ENCODE measurements at regions not wholly inside any gene's neighbourhood (a gene's known extent, or its start where the extent isn't known, plus 50 kb on each side); places are given as distances from the start of the nearest gene placed in this dataset.

- no peak for TF ChIP-seq CTCF (IDR thresholded peaks at IDR 0.05; ENCODE audit: insufficient read depth, low read depth, low read length, missing control alignments)
- H3K4me3 ChIP-seq (ENCODE audit: low read length), result no peak overlapping the region
- no peak for DNase-seq (ENCODE audit: low read depth)
Measured at GRCh38 chrX:144715337-144715736, 532.0 kb upstream of the SPANXN1 start.

GRCh38 chrX:144716187-144716586 is 531.1 kb upstream of the SPANXN1 start:
- no peak for DNase-seq (ENCODE audit: low read depth)
- no peak for TF ChIP-seq CTCF (IDR thresholded peaks at IDR 0.05; ENCODE audit: insufficient read depth, low read depth, low read length, missing control alignments)
- no peak overlapping the region for H3K4me3 ChIP-seq (ENCODE audit: low read length)

GRCh38 chrX:144717682-144718081 is 529.6 kb upstream of the SPANXN1 start:
- no peak overlapping the region for H3K4me3 ChIP-seq (ENCODE audit: low read length)
- DNase-seq (ENCODE audit: low read depth), result no peak
- no peak for TF ChIP-seq CTCF (IDR thresholded peaks at IDR 0.05; ENCODE audit: insufficient read depth, low read depth, low read length, missing control alignments)

- DNase-seq (ENCODE audit: low read depth), result no peak
- no peak for TF ChIP-seq CTCF (IDR thresholded peaks at IDR 0.05; ENCODE audit: insufficient read depth, low read depth, low read length, missing control alignments)
- H3K4me3 ChIP-seq (ENCODE audit: low read length), result no peak overlapping the region
Measured at GRCh38 chrX:144722307-144722706, 525.0 kb upstream of the SPANXN1 start.

- DNase-seq (ENCODE audit: low read depth), result no peak
- TF ChIP-seq CTCF (IDR thresholded peaks at IDR 0.05; ENCODE audit: insufficient read depth, low read depth, low read length, missing control alignments), result no peak
- H3K4me3 ChIP-seq (ENCODE audit: low read length), result no peak overlapping the region
Measured at GRCh38 chrX:144730471-144730870, 516.8 kb upstream of the SPANXN1 start.

- TF ChIP-seq CTCF (IDR thresholded peaks at IDR 0.05; ENCODE audit: insufficient read depth, low read depth, low read length, missing control alignments), result no peak
- no peak for DNase-seq (ENCODE audit: low read depth)
- no peak overlapping the region for H3K4me3 ChIP-seq (ENCODE audit: low read length)
Measured at GRCh38 chrX:144732588-144732987, 514.7 kb upstream of the SPANXN1 start.

- DNase-seq (ENCODE audit: low read depth), result no peak
- no peak for TF ChIP-seq CTCF (IDR thresholded peaks at IDR 0.05; ENCODE audit: insufficient read depth, low read depth, low read length, missing control alignments)
- no peak overlapping the region for H3K4me3 ChIP-seq (ENCODE audit: low read length)
Measured at GRCh38 chrX:144738246-144738645, 509.1 kb upstream of the SPANXN1 start.

All from epithelial cell of esophagus (primary cell).